NCI-H524 treated with DMSO at 0.1 percent for 48 hours (cell line): ENCODE measurements at regions not wholly inside any gene's neighbourhood (a gene's known extent, or its start where the extent isn't known, plus 50 kb on each side); places are given as distances from the start of the nearest gene placed in this dataset.
"Not testable (repeated sequence)": the region's sequence is repeated elsewhere in the genome, so short reads cannot be mapped to it uniquely, and the experiment has no call there.

Experiments
- DNase-seq: peaks from one replicate; lab custom pipeline; 2025; lab: John Stamatoyannopoulos, UW

DNA sequence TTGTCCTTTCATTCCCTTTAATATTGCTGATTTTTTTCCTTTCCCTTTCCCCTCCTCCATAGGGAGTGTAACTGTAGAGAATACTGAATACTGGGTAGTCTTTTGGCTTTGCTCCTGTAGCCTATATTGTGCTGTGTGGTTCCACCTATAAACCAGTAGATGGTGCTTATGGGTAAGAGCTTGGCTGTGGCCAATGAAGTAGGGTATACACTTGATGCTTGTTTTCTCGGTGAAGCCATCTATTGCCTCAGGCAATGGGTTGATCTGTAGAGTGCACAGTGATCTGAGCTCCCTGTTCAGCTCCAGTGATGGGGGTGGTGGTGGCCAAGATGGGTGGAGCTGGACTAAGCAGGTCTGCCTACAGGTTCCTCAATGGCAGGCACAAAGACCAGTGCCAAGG lies 203.3 kb upstream of the IMPG1 start:
- DNase-seq = no peak

DNA sequence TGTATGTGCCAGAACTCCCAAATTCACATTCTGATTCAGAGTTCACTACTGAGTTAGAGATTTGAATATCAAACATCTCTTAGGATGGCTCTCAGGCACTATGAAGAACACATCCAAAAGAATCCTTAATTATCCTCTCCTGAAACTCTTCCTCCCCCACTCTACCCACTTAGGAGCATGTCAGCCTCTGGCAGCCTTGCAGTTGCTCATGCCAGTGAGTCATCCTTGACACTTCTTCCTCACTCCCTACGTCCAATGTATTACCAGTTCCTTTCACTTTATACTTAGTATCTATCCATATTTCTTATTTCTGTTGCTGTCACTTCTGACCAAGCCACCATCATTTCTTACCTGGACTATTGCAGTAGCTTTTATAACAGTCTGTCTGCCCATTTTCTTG lies 192.0 kb upstream of the IMPG1 start:
- no peak for DNase-seq

DNA sequence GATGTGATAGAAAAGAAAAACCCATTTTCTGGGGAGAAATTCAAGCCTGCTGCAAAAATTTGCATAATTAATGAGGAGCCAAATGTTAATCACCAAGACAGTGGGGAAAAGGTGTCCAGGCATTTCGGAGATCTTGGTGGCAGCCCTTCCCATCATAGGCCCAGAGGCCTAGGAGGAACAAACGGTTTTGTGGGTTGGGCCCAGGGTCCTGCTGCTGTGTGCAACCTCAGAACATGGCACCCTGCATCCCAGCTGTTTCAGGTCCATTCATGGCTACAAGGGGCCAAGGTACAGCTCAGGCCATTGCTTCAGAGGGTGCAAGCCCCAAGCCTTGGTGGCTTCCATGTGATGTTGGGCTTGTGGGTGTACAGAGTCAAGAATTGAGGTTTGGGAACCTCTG lies 189.8 kb upstream of the IMPG1 start:
- no peak for DNase-seq

DNA sequence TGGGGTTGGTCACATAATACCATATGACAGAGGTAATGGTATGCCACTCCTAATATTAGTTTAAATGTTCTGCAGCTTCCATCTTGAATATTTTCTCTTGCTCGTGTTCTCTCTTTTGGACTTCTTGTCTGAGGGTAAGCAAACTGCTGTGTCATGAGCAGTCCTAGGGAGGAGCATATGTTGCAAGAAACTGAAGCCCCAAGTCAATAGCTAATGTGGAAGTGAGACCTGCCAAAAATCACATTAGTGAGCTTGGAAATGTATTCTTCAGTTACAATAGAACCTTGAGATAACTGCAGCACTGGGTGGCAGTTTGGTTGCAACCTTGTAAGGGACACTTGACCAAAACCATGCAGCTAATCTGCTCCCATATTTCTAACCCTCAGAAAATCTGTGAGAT lies 178.2 kb upstream of the IMPG1 start:
- DNase-seq = no peak

DNA sequence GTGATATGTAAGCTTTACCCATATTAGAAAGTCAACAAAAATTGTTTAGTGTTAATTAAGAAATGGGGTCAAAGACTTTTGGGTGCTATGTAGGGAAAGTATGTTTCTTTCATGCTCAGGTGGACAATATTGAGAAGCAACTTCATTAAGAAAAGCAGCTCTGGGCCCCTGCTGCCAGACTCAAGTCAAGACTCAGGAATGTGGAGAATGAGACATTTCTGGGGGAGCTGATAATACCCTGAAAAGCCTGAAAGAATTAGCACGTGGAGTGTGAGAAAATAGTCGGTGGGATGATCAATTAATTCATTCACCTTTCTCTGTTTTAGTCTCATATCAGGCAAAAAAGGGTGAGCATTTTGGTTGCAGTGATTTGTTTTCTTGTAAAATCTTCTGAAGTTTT lies 175.1 kb upstream of the IMPG1 start:
- DNase-seq = no peak

DNA sequence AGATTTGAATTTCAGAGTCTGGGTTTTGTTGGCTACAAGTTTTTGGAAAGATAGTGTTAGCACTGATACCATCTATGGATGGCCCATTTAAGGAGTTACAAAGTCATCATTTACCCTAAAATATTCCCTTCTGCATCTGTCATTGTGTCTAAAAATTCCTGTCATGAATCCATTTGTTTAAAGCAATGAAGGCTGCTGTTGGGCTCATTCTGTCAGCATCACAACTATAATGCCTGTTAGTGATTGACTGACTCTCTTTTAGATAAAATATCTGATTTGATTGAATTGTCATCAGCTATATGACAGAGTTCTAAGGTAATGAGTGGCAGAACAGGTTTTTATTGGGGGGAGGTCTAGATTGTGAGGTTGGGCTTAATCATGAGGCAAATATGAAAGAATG lies 167.6 kb upstream of the IMPG1 start:
- DNase-seq = no peak

DNA sequence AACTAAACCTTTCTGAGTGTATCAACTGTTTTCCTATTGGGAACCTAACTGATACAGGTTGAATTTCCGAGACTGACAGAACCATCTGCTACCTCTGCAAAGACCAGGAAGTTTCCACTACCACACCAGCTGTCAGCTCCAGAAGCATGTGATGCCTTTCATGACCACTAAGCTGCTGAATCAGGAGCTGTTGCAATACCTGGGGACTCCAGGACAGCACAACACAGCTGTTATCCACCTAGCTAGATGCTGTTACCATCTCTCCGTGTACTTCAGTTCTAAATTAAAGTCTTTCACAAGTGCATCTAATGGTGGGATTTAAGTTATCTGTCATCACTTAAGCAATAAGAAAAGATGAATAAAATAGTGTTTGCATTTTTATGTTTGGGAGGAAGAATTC lies 158.2 kb upstream of the IMPG1 start:
- DNase-seq = peak; percentile 54

DNA sequence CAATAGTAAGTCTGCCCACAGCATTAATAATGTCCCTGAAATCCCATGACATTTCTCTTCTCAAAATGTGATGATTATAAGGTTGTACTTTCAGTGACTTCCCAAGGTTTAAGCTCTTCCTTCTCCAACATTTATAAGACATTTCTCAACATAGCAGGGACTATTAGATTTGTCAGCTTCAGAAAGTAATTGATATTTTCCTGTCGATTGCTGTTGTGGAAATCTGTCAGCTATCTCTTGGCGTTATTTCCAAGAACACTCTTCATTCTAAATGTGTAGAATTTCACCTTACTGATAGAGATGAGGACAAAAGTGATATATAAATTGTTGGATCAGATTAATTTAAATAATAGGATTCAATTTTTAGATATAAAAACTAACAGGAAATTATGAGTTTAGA lies 149.7 kb upstream of the IMPG1 start:
- DNase-seq = no peak

DNA sequence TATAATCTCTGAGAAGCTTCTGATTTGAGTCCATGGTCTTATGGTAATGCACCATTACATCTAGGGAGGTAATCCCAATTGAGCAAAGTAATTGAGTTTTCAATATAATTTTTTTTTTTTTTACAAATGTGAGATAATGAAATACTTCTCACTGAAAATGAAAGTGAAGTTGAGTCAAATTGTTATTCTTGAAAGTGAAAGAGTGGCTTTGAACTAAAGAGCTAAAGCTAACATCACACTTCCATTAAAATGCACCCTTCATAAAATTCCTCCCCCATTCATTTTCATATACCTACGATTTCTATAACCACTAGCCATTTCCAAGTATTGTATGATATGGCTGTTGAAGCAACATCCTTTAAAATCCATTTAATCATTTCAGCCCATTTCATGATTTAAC lies 149.1 kb upstream of the IMPG1 start:
- DNase-seq = no peak

DNA sequence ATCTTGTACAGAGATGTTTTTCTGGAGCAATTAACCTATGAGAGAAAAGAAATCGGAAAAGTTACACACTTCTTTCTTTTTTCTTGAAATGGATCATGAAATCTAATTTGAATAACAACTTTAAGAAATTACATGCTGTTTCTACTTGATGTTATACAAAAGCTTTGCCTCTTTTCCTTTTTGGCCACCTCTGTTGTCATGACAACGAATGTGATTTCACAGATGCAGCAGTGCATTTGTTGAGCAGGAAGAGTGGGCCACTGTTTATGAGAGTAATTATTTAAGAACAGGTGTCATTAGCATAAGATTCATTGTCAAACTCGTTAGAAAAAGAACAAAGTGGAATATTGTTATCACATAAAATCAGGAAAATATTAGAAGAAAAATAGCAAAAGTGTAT lies 148.3 kb upstream of the IMPG1 start:
- no peak for DNase-seq

DNA sequence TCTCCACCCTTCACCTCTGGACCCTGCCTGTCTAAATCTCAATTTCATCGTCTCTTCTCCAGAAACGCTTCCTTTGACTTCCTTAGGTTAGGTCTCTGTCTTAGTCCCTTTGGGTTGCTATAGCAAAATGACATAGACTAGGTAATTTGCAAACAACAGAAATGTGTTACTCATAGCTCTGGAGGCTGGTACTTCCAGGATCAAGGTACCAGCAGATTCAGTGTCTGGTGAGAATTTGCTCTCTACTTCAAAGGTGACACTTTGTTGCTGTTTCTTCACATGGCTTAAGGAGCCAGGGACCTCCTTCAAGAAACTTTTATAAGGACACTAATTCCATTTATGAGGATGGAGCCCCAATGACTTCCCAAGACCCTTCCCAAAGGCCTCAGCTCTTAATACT lies 145.1 kb upstream of the IMPG1 start:
- no peak for DNase-seq

DNA sequence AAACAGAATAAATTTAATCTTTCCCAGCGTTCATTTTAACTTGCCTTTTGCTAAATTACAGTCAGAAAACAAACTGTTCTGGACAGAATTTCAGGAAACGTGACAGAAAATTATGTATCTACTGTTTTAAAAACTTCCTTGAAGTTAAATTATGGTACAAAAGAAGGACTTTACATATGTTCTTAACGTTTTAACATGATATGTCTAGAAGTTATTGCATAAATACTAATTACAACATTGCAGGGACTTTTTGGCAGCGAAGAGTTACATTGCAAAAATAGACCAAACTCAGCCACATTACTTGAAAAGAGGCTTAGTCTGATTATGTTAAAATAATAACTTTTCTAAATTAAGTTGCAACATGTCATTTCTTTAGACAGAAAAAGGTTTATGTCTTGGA lies 142.1 kb upstream of the IMPG1 start:
- DNase-seq = no peak

DNA sequence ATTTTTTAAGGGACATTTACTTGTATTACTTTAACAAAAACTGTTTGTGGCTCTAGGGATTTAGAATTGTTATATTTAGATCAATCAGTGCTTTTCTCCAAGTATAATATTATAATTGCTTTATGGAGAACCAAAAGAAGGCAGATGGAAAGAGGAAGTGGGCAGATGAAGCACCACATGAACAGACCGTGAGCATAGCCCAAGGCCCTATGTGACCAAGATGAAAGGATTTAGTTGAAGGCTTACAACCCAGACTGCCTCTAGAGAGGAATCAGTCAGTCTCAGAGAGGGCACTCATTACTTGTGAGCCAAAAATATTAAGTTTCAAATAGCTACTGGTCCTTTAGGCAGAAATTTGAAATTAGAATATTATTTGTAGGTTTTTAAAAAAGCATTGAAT lies 102.3 kb upstream of the IMPG1 start:
- no peak for DNase-seq

DNA sequence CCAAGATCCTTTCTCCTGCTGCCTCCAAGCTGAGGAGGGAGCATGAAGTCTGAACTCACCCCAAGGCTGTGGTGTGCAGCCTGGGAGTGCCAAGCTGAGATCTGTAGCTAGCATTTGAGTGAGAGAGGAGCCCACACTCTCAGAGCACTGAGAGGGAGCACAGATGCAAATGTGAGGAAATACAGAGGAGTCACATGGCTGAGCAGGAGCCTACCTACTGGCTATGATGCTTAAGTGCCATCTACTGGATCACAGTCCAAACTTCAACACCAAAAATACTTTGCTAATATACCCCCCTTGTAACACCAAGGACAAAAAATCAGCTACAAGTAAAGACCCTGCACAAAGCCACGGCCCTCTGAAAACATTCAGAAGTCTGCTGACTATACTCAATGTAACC lies 94.4 kb upstream of the IMPG1 start:
- no peak for DNase-seq

DNA sequence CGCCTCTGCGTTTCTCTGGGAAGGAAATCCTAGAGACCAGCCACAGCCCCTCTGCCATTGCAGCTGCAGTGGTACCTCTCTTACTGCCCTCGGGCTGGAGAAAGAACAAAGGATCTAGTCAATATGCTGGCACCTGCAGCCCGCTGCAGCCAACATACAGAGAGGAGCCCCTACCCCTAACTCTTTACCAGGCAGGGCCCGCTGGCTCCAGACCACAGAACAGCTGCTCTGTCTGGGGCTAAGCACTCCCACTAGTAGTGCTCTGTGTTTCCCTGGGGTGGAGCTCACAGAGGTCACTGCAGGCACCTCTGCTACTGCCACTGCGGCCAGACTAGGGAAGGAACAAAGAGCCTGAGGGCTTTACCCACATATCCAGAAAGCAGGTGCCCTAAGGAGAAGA lies 93.8 kb upstream of the IMPG1 start:
- DNase-seq = no peak

DNA sequence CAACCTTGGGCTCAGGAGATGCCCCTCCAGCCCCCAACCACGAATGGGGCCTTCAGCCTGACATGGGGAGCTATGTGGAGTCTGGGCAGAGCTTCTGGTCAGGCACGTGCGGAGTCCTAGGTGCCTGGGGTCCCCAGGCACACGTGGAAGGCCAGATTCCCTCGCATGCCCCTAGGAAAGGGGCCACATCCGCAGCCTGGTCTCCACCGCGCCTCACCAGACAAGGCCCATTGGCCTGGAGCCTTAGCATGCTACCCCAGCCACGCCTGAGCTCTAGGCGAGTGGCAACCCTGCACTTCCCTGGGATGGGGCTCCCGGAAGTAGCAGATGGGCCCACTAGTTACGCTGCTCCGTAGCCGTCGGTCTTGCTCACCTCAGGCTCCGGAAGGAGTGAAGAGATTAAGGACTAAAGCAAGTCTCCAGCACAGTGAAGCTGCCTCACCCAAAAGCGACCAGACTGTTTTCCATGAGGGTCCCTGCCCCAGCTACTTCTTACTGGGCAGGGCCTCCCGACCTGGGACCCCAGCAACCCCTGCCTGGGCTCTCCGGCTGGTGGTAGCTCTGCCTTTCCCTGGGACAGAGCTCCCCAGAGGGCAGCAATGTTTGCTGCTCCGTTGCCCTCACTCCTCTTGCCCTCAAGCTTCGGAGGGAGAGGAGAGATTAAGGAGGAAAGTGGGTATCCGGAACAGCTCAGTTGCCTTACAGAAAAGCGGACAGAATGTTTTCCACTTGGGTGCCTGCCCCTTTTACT lies 93.2 kb upstream of the IMPG1 start:
- no peak for DNase-seq

DNA sequence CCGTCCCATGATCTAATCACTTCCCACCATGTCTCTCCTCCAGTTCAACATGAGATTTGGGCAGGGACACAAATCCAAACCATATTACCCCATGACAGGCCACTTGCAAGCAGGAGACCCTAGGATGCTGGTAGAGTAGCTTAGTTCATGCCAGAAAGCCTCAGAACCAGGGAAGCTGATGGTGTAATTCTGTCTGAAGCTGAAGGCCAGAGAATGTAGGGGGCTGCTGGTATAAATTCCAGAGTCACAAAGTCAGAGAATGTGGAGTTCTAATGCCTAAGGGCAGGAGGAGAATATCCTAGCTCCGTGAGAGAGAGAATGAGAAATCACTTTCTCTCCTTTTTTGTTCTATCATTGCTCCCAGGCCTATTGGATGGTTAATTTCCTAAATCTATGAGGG lies 90.3 kb upstream of the IMPG1 start:
- DNase-seq = no peak

DNA sequence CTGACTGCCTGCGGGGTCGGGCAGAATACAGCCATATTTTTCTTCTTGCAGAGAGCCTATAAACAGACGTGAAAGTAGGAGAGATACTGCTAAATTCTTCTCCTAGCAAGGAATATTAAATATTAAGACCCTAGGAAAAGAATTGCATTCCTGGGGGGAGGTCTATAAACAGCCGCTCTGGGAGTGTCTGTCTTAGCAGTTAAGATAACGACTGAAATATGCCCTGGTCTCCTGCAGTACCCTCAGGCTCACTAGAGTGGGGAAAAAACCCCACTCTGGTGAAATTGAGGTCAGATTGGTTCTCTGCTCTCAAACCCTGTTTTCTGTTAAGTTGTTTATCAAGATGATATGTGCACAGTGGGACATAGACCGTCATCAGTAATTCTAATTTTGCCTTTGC lies 85.3 kb upstream of the IMPG1 start:
- DNase-seq = not testable (repeated sequence)

DNA sequence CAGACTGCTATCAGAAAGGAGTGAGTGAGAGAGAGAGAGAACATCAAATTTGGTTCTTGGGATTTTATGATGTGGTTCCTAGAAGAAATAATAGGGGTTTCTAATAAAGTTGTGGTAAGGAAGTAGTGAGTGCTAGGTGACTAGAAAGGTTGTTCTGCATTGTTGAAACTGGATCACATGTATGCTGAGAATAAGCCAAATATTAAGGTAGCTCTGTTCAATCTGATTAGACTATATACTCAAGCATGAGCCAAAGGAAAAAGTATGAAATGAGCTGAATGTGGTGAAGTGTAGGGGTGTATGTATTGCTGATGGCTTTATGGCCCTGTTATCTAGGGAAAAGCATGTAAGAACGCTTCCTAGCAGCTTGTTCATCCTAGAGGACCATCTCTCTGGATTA lies 63.0 kb upstream of the IMPG1 start:
- no peak for DNase-seq

DNA sequence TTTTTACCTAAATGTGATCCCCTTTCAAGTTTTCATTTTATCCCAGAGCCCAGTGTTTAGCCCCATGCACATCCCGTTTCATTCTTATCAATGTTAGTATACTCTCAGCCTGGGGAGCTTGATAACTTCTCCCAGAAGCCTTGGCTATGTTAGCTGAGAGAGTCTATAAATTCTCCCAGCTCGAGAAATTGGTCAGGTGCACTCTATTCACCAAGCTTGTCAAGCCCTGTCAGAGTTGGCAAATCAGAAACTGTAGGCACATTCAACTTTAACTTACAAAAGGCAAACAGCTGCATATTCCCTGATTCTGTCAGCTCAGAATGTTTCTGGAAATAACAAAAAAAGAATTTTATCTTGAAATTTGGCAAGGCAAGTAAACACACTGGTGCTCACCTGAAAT lies 62.2 kb upstream of the IMPG1 start:
- DNase-seq = no peak

DNA sequence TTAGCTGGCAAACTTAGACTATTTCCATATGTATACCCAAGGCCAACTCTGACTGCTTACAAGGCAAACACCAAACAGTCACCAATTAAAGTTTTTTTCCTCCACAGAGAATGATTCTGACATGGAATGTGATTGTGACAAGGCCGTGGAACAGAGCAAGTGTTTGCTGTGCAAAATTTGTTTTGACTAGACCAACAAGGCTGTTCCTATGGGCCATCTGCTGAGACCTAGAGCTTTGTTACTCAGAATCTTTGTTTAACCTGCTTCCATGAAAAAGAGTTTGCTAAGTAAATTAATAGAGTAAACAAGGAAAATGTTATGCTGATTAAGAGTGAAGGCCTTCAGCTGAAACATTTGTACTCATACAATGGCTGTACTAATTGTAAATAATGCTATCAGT lies 51.6 kb upstream of the IMPG1 start:
- DNase-seq = no peak
